HG03354 (cell line): ENCODE measurements at regions not wholly inside any gene's neighbourhood (a gene's known extent, or its start where the extent isn't known, plus 50 kb on each side); places are given as distances from the start of the nearest gene placed in this dataset.

Source experiments
- ATAC-seq: cut with Tn5 transposase; IDR thresholded peaks from one replicate; pipeline ENCODE4 v1.9.1; 2021; ENCODE audit warnings: mild to moderate bottlenecking; ENCODE audit not compliant: unreplicated experiment, poor library complexity, severe bottlenecking

GRCh38 chr12:108019862-108020261 lies 109.2 kb upstream of the WSCD2 start:
- ATAC-seq, result no peak

- no peak for ATAC-seq
Observed at GRCh38 chr12:108021141-108021540, 107.9 kb upstream of the WSCD2 start.

- ATAC-seq, result no peak
Observed at GRCh38 chr12:108021949-108022522, 107.1 kb upstream of the WSCD2 start.

- no peak for ATAC-seq
Observed at GRCh38 chr12:108029051-108029835, 99.8 kb upstream of the WSCD2 start.

- no peak for ATAC-seq
Observed at GRCh38 chr12:108033090-108033489, 96.0 kb upstream of the WSCD2 start.

- no peak for ATAC-seq
Observed at GRCh38 chr12:108035372-108035771, 93.7 kb upstream of the WSCD2 start.

- no peak for ATAC-seq
Observed at GRCh38 chr12:108037960-108038359, 91.1 kb upstream of the WSCD2 start.

GRCh38 chr12:108039794-108040193 lies 89.3 kb upstream of the WSCD2 start:
- no peak for ATAC-seq

- ATAC-seq, result no peak
Observed at GRCh38 chr12:108040947-108041346, 88.1 kb upstream of the WSCD2 start.

GRCh38 chr12:108043286-108043685 lies 85.8 kb upstream of the WSCD2 start:
- no peak for ATAC-seq

- no peak for ATAC-seq
Observed at GRCh38 chr12:108043750-108044533, 85.1 kb upstream of the WSCD2 start.

- no peak for ATAC-seq
Observed at GRCh38 chr12:108046135-108046534, 83.0 kb upstream of the WSCD2 start.

- ATAC-seq, result no peak
Observed at GRCh38 chr12:108046650-108047049, 82.4 kb upstream of the WSCD2 start.

- no peak for ATAC-seq
Observed at GRCh38 chr12:108047071-108047550, 82.0 kb upstream of the WSCD2 start.

GRCh38 chr12:108048686-108049085 lies 80.4 kb upstream of the WSCD2 start:
- no peak for ATAC-seq

GRCh38 chr12:108050696-108051095 lies 78.4 kb upstream of the WSCD2 start:
- ATAC-seq, result no peak

GRCh38 chr12:108052260-108052659 lies 76.8 kb upstream of the WSCD2 start:
- ATAC-seq, result no peak

GRCh38 chr12:108053512-108053911 lies 75.6 kb upstream of the WSCD2 start:
- ATAC-seq, result no peak

- ATAC-seq, result no peak
Observed at GRCh38 chr12:108054496-108054895, 74.6 kb upstream of the WSCD2 start.

- ATAC-seq, result no peak
Observed at GRCh38 chr12:108055141-108055540, 73.9 kb upstream of the WSCD2 start.

- no peak for ATAC-seq
Observed at GRCh38 chr12:108060067-108060466, 69.0 kb upstream of the WSCD2 start.
